Erythroblast (primary cell): ENCODE measurements at regions not wholly inside any gene's neighbourhood (a gene's known extent, or its start where the extent isn't known, plus 50 kb on each side); places are given as distances from the start of the nearest gene placed in this dataset.

Experiments used
- DNase-seq, 2 experiments: peaks; one replicate each; lab custom pipeline; 2025; lab: John Stamatoyannopoulos, UW
- GATA1 ChIP-seq: IDR thresholded peaks from 2 replicates; pipeline ENCODE4 v1.6.1; 2011; ENCODE audit warnings: low read depth, mild to moderate bottlenecking, control low read depth, low read length, moderate library complexity
- POLR2A ChIP-seq: IDR thresholded peaks from 2 replicates; pipeline ENCODE4 v1.6.1; 2011; ENCODE audit warnings: mild to moderate bottlenecking, low read length

DNA sequence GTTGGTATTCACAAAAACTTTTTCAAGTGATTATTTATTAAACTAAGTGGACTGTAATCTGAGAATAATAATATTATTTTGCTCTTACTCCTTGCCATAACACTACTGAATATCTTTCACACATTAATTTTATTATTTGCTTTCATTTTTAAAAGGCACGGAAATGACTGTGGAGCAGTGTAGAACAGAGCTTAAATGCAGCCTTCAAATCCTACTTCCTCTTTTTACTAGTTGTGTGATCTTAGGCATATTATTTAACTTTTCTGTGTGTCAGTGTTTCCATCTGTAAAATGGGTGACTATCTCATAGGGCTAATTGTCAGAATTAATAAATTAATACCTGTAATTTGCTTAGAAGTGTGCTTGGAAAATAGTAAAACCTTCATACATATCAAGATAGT lies 55.5 kb upstream of the SLC8A1 start:
- TF ChIP-seq POLR2A: no peak
- DNase-seq: no peak

DNA sequence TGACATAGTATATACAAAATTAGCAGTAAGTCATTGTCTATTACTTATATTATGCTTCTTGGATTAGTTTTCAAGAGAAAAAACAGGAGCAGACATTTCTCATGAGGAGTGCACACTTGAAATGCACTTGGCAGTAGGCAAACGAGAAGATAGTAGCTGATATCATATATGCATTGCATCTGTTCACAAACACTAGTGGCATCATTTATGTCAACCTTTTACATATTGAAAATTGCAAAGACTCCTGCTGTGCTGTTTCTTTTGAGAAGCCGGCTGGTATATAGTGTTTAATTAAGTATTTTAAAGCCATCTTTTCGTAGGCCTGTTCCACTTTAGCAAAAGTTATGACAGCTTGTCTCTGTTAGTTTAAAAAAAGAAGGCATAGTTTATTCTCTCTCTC lies 58.4 kb upstream of the SLC8A1 start:
- TF ChIP-seq POLR2A (no peak), GATA1 (no peak)
- DNase-seq: no peak

DNA sequence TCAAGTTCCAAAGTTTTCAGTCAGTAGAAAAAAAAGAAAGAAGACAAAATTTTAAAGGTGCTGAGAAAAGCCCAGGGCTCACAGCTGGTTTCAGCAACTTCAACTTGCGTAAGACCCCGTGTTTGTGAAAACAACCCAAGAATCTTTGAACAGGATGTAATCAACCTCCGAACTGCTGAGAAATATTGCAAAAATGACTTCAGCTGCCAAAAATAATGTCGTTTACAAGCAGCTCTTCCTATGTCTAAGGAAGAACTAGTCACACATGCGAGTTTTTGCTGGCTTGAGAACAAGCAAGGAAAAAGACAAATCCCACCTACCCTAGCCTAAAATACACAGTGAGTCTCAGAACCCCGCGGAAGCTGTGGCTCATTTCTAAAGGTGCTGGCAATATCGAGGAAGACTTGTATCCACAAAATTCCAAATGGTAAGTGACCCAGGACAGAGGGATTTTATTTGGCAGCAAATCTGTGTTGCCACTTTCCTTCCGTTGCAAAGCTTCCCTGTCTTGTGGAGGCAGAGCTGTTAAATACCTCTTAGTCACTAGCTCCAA lies 59.8 kb upstream of the SLC8A1 start:
- TF ChIP-seq GATA1: no peak
- no peak for TF ChIP-seq POLR2A
- no peak for DNase-seq

DNA sequence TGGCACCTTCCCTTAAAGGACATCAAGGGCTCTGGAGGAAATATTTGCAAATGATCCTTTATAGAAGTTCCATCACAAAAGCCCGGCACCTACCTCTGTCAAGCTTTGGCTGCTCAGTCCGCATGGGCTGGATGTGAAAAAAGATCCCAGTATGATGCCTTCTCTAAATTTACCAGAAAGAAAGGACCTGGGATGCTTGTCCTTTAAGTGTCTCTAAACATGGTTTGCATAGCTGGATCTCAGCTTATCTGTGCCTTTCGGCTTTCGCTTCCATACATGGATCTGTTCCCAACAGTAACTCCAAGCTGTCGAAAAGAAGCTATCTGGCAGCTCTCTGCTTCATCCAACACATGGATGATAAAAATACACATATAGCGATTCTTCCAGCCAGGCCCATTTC lies 60.4 kb upstream of the SLC8A1 start:
- no peak for DNase-seq
- no peak for TF ChIP-seq POLR2A
- TF ChIP-seq GATA1: no peak

DNA sequence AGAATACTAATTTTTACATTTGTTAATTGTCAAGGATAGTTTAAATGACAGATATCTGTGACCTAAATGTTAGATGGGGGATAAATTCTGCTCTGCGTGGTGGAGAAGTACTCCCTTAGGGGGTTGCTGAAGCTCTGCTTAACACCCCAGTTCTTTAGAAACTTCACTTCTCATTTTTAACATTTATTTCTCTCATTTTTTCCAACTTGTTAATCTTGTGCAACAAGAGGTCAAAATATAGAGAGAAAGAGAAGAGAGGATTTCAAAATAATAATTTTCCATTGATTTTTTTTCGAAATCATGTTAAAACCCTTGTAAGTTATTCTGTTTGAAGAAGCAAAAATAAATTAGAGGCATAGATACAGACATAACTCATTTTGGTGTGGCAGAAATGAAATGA lies 61.3 kb upstream of the SLC8A1 start:
- no peak for TF ChIP-seq POLR2A
- TF ChIP-seq GATA1: no peak
- no peak for DNase-seq

DNA sequence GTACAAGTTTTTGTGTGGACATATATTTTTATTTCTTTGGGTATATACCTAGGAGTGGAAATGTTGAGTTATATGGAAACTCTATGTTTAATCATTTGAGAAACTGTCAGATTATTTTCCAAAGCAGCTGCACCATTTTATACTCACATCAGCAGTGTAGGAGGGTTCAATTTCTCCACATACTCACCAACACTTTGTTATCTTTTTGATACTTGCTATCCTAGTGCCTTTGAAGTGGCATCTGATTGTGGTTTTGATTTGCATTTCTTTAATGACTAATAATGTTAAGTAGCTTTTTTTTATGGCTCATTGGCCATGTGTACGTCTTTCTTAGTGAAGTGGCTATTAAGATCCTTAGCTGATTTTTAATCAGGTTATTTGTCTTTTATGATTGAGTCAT lies 64.7 kb upstream of the SLC8A1 start:
- TF ChIP-seq POLR2A: no peak
- no peak for TF ChIP-seq GATA1
- DNase-seq: no peak

DNA sequence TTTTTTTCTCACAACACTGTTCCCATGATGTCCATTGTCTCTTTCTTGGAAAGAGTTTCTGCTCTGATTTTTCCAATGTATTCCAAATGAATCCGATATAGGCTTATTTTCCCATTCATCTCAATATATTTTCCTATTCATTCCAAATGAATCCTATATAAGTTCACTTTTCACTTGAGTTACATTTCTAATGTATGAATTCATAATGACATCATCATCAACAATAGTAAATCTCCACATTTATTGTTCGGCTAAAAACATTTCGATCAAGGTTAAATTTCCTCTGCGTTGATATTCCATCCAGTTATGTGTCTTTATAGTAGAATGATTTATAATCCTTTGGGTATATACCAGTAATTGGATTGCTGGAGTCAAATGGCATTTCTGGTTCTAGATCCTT lies 76.7 kb upstream of the SLC8A1 start:
- DNase-seq: no peak
- TF ChIP-seq GATA1 (no peak), POLR2A (no peak)

DNA sequence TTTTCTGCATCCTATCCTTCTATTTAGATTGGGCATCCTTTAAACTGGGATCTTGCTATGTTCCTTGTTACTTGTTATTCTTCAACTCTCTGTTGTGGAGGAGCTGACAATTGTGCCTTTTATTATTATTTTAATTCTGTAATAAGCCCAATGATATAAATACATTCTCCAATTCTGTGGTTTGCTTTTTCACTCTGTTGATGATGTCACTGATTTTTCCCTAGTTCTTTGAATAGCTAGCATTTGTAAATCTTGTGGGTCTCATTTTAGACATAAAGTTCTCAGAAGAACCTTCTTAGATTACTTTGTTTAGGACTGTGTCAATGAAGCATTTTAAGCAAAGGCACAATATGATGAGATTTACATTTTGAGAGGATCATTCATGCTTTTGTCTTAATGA lies 79.5 kb upstream of the SLC8A1 start:
- DNase-seq: no peak
- no peak for TF ChIP-seq POLR2A
- TF ChIP-seq GATA1: no peak

DNA sequence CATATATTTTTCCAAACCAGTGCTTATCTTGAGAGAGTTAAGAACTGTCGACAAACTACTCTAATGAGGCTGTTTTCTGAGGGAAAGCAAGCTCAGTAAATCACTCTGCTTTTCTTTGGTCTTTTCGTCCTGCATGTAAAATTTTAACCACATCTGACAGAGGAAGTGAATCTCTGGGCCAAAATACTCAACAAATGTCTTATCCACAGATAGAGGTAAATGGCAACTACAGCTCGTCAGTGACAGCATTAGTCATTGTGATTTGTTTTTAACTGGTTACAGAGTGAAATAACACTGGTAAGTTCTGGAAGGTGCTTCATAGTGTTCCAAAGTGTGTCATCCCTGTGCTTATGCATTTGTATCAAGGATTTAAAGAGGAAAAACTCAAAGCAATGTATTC lies 82.6 kb upstream of the SLC8A1 start:
- no peak for DNase-seq
- no peak for TF ChIP-seq POLR2A
- TF ChIP-seq GATA1: no peak

DNA sequence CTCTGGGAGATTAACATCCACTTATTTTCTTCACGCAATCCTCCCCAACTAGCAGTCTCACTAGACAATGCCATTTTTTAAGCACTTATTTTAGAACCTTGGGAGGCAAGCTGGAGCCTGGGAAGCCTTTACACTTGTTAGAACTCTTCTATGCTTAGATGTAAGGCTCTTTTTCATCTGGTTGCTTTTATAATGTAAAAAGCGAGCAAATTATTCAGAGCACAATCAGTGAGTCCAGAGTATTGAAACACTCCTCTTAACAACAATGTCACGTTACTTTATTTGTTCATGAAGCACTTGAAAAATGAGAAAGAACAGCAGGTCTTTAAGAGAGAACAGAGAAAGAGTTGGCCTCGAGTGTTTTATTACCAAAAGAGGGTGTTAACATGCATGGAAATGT lies 84.1 kb upstream of the SLC8A1 start:
- DNase-seq: no peak
- no peak for TF ChIP-seq GATA1
- no peak for TF ChIP-seq POLR2A

DNA sequence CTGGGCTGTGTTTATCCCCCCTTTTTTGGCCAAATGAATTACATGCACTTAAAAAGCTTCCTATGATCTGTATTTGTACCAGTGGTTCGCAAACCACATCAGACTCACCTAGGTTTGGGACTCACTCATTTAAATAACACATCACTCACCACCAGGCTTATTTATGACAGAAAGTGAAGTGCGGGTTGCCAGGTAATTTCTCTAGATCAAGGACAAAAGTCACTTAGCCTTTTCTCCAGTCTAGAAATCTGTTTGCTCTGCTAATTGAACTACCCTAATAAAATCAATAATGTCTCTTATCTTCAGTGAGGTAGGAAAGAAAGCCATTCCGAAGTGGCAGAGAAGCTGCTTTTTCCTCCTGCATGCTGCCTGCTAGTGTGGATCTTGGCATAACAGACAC lies 88.1 kb upstream of the SLC8A1 start:
- TF ChIP-seq GATA1 (no peak), POLR2A (no peak)
- DNase-seq: no peak

DNA sequence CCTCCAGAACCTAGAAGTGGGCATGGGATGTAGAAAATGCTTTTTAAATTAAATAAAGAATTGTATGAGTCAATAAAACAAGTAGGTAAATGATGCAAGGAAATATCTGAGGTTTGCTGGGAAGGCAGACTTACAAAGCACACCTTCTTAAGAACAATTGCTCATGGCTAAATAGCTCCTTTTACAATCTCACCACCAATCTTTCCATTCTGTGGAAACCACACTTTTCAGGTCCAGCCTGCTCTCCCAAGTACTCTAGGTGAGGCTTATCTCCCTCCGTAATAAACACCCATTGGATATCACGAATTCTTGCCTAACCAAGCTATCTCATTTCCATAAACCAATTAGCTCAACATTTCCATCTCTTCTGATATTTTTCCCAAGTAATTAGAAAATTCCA lies 91.5 kb upstream of the SLC8A1 start:
- DNase-seq: no peak
- TF ChIP-seq GATA1 (no peak), POLR2A (no peak)

DNA sequence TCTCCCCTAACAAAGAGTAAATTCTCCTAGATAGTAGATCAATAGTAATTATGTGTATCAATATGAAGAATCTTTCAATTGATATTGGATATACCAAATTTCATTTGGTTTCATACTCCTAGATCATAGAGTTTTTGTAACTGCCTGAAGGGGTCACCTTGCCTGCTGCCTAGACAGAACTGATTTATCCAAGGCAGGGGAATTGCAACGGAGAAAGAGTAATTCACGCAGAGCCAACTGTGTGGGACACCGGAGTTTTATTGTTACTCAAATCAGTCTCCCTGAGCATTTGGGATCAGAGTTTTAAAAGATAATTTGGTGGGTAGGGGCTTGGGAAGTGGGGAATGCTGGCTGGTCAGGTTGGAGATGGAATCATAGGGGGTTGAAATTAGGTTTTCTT lies 92.2 kb upstream of the SLC8A1 start:
- TF ChIP-seq POLR2A (no peak), GATA1 (no peak)
- no peak for DNase-seq

DNA sequence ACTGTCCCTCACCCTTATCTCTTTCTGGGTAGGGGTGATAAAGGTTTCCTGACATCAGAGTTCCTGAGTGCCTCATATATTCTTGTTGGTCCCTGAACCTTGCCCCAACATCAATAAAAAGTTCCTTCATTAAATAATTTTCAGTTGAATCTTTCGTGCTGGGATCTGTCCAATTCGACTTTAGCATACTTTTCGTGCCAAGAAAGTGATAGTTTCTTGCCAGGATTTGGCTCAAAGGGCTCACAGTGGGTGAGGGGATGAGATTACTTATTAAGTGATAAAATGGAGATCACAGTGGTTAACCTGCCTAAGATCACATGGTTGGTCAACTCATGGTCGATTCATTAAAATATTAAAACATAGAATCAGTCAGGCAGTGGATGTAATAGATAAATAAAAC lies 93.8 kb upstream of the SLC8A1 start:
- no peak for DNase-seq
- TF ChIP-seq GATA1 (no peak), POLR2A (no peak)

DNA sequence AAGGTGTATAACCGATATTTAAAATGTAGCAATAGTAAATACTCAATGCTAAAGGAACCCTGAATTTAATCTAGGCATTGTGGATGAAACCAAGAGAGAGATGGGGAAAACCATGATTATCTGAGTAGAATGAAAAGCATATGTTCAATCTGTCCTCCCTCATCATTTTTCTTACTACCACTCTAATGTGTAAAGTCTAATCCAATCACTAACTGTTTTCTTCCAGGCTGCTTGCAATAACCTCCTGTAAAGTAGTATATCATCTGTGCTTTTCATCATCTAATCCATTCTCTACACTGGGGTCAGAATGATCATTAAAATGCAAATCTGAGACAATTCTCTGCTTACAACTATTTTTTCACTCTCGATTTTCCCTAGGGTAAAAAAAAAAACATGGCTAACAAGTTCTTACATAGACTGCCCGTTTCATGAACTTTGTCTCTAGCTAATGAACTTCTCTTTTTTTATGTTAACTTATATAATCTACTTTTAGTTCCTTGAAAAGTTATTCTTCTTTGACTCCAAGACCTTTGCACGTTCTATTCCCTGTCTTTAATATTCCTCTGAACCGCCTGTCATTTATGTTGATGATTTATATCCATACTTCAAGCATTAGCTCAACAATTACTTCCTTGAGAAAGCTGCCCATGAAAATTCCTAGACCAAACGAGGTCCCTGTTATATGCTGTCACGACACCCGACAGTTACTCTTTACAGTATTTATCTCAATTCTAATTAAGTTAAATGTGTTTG lies 94.7 kb upstream of the SLC8A1 start:
- no peak for TF ChIP-seq POLR2A
- TF ChIP-seq GATA1: no peak
- no peak for DNase-seq

DNA sequence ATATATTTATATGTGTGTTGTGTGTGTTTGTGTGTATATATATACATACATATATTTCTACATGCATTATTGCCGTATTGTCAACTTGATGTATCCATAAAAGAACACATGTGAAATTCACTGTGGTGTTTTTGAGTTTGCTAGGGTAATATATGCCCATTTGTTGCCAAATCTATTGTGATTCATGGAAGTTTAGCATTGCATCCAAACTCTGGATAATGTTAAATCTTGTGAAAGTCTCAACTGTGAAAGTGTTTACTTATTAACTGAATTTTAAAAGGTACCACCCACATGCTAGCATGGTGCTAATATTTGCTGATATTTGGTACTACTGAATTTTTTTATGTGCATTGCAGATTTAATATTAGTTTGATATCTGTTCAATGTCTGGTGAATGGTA lies 96.6 kb upstream of the SLC8A1 start:
- no peak for TF ChIP-seq GATA1
- no peak for TF ChIP-seq POLR2A
- DNase-seq: no peak
